HPDE6-E6E7 (cell line): ENCODE measurements at regions not wholly inside any gene's neighbourhood (a gene's known extent, or its start where the extent isn't known, plus 50 kb on each side); places are given as distances from the start of the nearest gene placed in this dataset.
"Not testable (repeated sequence)": the region's sequence is repeated elsewhere in the genome, so short reads cannot be mapped to it uniquely, and the experiment has no call there.

Source experiments
- DNase-seq: peaks from one replicate; pipeline ENCODE4 v3.0.0; 2011; ENCODE audit warnings: missing footprints; ENCODE audit errors: extremely low spot score

DNA sequence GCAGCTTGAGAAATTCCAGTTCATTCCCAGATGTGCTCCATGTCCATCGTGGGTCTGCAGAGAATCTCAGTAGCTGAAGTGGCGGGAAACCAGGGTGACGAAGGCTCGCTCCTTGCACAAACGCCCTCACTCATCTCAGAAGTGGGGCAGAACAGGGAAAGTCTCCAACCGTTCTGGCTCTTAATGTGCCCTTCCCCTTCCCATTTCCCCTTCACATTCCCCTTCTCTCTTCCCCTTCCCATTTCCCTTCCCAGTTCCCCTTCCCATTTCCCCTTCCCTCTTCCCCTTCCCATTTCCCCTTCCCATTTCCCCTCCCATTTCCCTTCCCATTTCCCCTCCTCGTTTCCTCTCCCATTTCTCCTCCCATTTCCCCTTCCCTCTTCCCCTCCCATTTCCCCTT is 108.5 kb downstream of the OLFM1 start:
- DNase-seq, result not testable (repeated sequence)

DNA sequence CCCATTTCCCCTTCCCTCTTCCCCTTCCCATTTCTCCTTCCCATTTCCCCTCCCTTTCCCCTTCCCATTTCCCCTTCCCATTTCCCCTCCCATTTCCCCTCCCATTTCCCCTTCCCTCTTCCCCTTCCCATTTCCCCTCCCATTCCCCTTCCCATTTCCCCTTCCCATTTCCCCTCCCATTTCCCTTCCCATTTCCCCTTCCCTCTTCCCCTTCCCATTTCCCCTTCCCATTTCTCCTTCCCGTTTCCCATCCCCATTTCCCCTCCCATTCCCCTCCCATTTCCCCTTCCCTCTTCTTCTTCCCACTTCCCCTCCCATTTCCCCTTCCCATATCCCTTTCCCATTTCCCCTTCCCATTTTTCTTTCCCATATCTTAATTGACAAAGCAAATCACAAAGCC is 109.0 kb downstream of the OLFM1 start:
- DNase-seq, result no peak

DNA sequence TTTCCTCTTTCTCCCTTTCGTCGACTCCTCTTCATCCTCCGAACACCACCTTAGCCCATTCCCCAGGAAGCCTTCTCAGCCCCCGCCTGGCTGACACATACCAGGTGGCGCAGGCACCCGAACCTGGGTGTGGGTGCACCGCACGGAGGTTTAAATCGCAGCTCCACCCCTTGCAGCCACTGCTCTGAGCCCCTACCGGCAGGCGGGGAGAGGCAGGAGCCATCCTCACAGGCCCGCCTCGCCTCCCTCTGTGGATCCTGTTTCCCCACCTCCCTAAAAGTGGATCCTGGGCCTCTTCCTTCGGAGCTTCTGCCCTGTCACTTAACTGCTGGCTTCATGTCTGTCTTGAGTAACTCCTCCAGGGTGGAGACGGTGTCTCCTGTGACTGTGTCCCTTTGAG is 110.7 kb downstream of the OLFM1 start:
- DNase-seq, result no peak

- no peak for DNase-seq
Observed at GRCh38 chr9:135198586-135199285, 111.3 kb downstream of the OLFM1 start.

DNA sequence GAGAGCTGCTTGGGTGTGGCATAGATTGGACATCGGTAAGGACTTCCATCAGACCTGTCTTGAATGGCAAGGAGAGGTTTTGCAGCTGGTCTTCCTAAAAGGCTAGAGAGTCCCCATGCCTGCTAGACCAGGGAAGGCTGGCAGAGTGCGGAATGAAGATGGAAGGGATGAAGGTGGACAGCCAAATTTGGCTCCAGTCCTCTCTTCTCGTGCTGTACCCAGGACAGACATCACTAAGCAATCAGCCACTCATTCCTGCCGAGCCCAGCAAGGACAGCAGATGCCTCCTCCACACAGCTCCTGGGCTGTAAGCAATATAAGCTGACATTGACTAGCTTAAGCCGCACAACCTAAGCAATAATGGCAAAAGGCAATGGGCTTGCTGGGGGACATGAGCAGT is 112.0 kb downstream of the OLFM1 start:
- no peak for DNase-seq

DNA sequence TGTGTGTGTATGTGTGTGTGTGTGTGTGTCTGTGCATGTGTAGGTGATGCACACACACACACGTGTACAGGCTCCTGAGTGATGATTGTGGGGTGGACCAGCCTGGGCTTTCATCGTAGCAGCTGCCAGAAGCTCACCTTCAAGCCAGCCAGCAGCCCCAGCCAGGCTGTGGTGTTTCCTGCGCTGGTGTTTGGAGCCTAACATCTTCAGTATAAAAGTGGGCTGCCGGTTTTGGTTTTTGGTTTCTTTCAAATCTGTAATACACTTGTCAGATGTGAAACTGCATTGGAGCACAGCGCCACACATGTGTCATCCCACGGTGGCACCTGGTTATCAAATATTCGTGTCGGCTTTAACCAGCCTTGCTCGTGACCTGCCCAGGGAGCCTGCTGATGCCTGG is 114.2 kb downstream of the OLFM1 start:
- no peak for DNase-seq

- DNase-seq, result no peak
Observed at GRCh38 chr9:135204177-135204576, 116.7 kb downstream of the OLFM1 start.

DNA sequence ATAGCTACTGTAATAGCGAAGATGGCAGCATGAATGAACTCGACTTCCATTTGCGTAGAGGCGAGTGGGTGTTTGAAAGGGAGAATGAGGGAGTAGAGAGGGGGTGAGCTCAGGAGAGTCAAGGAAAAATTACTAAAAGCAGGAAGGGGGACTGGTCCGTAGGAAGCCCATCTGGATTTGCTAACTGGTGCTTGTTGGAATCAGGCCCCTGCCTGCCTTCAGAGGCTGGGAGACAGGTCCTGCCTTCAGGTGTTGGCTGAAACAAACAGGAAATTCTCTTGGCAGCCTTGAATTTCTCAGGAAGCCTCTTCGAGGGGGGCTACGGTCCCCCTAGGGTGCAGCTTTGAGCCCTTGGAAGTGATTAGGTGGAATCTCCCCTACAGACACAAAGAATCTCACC is 121.7 kb downstream of the OLFM1 start:
- no peak for DNase-seq

DNA sequence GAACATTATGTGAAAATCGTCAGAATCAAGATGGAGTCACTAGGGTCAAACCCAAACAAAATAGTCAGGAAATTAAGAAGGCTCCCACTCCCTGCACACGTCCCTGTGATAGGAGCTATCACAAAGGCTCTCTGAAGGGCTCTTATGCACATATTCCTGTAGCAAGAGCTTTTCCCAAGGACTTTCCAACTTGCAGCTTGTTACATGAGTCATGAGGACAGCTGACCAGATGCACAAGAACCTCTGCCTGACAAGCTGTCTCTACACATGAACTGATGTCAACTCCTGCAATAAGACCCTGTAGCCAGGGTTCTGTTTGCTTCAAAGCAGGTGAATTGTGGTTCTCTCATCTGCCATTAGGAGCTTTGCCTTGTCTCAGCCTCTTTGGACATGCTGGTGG is 122.4 kb downstream of the OLFM1 start:
- no peak for DNase-seq

- DNase-seq, result no peak
Observed at GRCh38 chr9:135210676-135211523, 123.4 kb downstream of the OLFM1 start.

GRCh38 chr9:135211524-135211890 is 124.0 kb downstream of the OLFM1 start:
- no peak for DNase-seq

DNA sequence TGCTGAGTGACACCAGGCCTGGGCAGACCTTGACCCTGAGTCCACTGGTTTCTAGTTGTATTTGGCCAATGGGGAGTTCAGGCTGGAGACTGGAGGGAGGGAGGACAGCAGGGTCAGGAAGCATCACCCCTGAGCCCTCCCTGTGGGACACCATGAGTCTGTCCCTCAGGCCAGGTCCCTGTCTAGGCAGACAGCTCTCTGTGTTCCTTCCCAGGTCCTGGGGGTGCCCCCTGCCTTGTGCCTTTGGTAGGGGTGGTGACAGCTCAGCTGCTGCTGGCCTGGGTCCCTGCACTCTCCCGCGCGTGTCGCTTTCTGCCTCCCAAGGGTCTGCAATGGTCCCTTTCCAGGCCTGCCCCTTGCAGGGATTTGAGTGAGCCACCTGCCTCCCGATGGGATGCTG is 125.5 kb downstream of the OLFM1 start:
- no peak for DNase-seq

GRCh38 chr9:135213566-135213965 is 126.1 kb downstream of the OLFM1 start:
- no peak for DNase-seq

DNA sequence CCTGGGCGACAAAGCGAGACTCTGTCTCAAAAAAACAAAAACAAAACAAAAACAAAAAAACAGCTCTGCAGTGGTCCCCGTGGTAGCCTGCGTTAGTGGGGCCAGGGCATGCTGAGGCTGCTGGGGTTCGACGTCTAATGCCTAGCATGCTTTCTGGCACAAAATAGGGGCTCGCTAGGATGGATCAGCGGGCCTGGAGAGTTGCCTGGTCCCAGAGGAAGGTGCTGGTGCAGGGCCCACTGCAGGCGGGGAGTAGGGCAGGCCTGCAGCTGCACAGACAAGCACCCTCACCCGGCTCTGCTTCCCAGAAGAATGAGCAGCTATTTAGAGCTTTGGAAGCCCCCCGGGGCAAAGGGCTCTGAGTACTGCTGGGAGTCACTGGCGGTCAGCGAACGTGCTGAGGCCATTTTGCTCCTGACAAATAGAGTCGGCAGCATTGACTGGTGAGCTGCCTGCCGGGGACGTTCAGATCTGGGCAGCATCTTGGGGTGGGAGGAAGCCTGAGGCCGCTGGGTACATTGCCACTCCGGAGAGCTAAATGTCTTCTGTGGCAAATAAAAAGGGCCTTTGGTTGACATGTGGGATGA is 126.7 kb downstream of the OLFM1 start:
- no peak for DNase-seq

DNA sequence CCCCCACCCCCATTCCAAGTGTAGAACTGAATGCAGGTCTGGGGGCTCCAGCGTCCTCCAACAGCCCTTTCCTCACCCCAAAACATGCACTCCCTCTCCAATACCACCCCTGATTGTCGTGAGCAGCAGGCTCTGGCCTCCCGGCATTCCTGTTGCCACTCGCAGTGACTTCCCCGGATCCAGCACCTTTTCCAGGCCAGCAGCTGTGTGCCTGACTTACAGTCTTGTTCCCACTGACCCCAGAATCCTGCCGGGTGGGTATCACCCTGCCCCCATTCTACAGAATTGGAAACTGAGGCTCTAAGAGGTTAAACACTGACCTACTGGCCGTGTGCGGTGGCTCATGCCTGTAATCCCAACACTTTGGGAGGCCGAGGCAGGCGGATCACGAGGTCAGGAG is 127.2 kb downstream of the OLFM1 start:
- DNase-seq, result no peak

- no peak for DNase-seq
Observed at GRCh38 chr9:135215571-135216161, 128.2 kb downstream of the OLFM1 start.

DNA sequence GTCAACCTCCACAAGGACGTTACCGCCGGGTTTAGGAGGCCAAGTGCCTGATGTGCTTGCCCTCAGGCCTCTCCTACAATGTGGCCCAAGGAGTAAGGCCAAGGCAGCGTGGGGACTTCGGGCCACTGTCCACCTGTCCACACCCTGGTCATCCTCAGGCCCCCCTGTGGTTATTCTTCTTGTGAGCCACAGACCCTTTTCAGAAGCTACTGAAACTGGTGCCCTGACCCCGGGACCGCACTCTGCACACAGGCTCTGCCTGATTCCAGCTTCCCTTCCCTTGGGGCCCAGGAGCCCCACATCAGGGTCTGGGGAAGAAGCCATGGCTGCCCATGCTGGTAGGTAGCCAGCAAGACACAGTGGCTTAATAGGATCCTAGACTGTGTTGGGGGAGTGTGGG is 128.8 kb downstream of the OLFM1 start:
- no peak for DNase-seq

DNA sequence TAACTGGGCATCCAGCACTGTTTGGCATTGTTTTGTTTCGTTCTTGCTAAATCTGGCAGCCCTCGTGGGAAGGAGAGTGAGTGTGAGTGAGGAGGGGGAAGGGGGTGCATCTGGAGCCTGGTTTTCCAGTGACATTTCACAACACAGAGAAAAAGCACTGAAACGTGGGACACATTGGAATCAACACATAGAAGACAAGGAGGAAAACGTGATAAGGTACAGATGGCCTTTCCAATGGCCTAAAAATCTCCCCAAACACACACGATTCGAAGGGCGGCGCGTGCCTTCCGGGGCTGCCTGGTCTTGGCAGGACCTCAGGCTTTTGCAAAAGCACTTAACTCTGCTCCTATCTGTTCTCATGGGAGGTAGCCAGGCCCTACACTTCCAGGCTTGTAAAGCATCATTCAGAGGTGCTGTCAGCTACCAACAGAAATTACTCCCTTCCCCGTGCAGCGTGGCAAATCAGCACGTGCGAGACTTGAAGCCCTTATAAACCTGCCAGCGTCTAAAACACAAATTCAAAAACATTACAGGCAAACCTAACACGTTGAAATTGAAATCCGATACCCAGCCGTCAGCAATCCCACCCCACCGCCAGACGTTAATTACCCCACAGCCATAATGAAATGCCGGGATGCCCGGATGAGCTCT is 129.4 kb downstream of the OLFM1 start:
- no peak for DNase-seq

DNA sequence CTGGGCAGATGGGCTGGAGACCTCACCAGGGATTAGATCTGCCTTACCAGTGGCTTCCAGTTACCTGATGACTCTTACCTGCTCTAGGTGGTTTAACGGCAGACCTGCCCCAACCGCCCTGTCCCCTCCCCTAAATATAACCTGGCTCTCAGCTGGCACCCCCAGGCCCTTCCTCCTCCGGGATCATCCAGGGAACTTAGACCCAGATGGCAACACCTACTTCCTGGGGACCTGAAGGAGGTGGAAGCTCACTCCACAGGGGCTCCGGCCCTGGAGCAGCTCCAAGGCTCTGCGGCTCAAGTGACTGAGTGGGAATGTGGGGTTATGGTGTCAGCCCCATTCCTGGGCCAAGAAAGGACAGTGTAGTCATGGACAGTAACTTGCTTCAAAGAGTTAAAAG is 130.4 kb downstream of the OLFM1 start:
- no peak for DNase-seq

GRCh38 chr9:135218331-135219225 is 131.1 kb downstream of the OLFM1 start:
- no peak for DNase-seq
